ENCODE measurements at regions not wholly inside any gene's neighbourhood (a gene's known extent, or its start where the extent isn't known, plus 50 kb on each side); places are given as distances from the start of the nearest gene placed in this dataset.

- H3K4me3 ChIP-seq (ENCODE audit: low read depth, low read length), result no peak overlapping the region
- DNase-seq (ENCODE audit: low read depth), result no peak
- no peak for TF ChIP-seq CTCF (conservative IDR thresholded peaks at IDR 0.05; ENCODE audit: low read depth, low read length)
These were observed 61.4 kb upstream of the TARBP1 start for GRCh38 chr1:234540404-234540762.

- no peak for DNase-seq (ENCODE audit: low read depth)
- no peak for TF ChIP-seq CTCF (conservative IDR thresholded peaks at IDR 0.05; ENCODE audit: low read depth, low read length)
- H3K4me3 ChIP-seq (ENCODE audit: low read depth, low read length), result no peak overlapping the region
These were observed 60.9 kb upstream of the TARBP1 start for GRCh38 chr1:234539666-234540403.

- DNase-seq (ENCODE audit: low read depth), result no peak
- TF ChIP-seq CTCF (conservative IDR thresholded peaks at IDR 0.05; ENCODE audit: low read depth, low read length), result no peak
- H3K4me3 ChIP-seq (ENCODE audit: low read depth, low read length), result no peak overlapping the region
These were observed 60.1 kb upstream of the TARBP1 start for GRCh38 chr1:234538930-234539649.

- no peak for DNase-seq (ENCODE audit: low read depth)
- no peak overlapping the region for H3K4me3 ChIP-seq (ENCODE audit: low read depth, low read length)
- no peak for TF ChIP-seq CTCF (conservative IDR thresholded peaks at IDR 0.05; ENCODE audit: low read depth, low read length)
These were observed 59.2 kb upstream of the TARBP1 start for GRCh38 chr1:234538062-234538731.

- TF ChIP-seq CTCF (conservative IDR thresholded peaks at IDR 0.05; ENCODE audit: low read depth, low read length), result no peak
- DNase-seq (ENCODE audit: low read depth), result no peak
- H3K4me3 ChIP-seq (ENCODE audit: low read depth, low read length), result no peak overlapping the region
These were observed 58.3 kb upstream of the TARBP1 start for GRCh38 chr1:234537236-234537635.

GRCh38 chr1:234536741-234537140 lies 57.8 kb upstream of the TARBP1 start:
- no peak overlapping the region for H3K4me3 ChIP-seq (ENCODE audit: low read depth, low read length)

More at GRCh38 chr1:234536741-234537140, 57.8 kb upstream of the TARBP1 start:
- no peak for TF ChIP-seq CTCF (conservative IDR thresholded peaks at IDR 0.05; ENCODE audit: low read depth, low read length)
- DNase-seq (ENCODE audit: low read depth), result no peak
